Vagina (tissue), 2 donors: ENCODE measurements at regions not wholly inside any gene's neighbourhood (a gene's known extent, or its start where the extent isn't known, plus 50 kb on each side); places are given as distances from the start of the nearest gene placed in this dataset.

Experiments
- DNase-seq, 2 donors: peaks; one replicate each; pipeline ENCODE4 v3.0.0-alpha.2; 2017; ENCODE audit errors: extremely low spot score in 2 of 2
- H3K27ac ChIP-seq: fragments of 200-600 bp; sonication (generic); one replicate; pipeline ENCODE4 v1.5.1; 2019
- H3K27me3 ChIP-seq: fragments of 200-600 bp; sonication (generic); one replicate; pipeline ENCODE4 v1.5.1; 2019
- H3K36me3 ChIP-seq, 2 donors: fragments of 200-600 bp; sonication (generic); one replicate each; pipeline ENCODE4 v1.5.1; 2017 to 2019
- H3K4me1 ChIP-seq: fragments of 200-600 bp; sonication (generic); one replicate; pipeline ENCODE4 v1.5.1; 2019
- H3K4me3 ChIP-seq, 2 donors: fragments of 200-600 bp; sonication (generic); 1 replicate in 1 of 2; 2 replicates in 1 of 2; pipeline ENCODE4 v1.5.1; 2016 to 2019
- H3K9me3 ChIP-seq: fragments of 200-600 bp; sonication (generic); one replicate; pipeline ENCODE4 v1.5.1; 2019
- POLR2A ChIP-seq, 2 donors: fragments of 450-650 bp; IDR thresholded peaks; one replicate each; pipeline ENCODE4 v1.6.1; 2017; ENCODE audit warnings: antibody characterized with exemption in 2 of 2, mild to moderate bottlenecking in 2 of 2, moderate library complexity in 2 of 2
- POLR2AphosphoS5 ChIP-seq, 2 donors: sonication (generic); formaldehyde crosslinking; IDR thresholded peaks; one replicate each; pipeline ENCODE4 v1.9.0; 2017; ENCODE audit warnings: antibody characterized with exemption in 2 of 2, mild to moderate bottlenecking in 2 of 2, low read depth in 1 of 2; ENCODE audit not compliant: insufficient read depth in 1 of 2
- intact Hi-C: fragments of 100-400 bp; cut with DNase I; formaldehyde crosslinking; loops from one replicate; pipeline ENCODE4 v1.15.1; 2023
- TF ChIP-seq, protein P1 (sequence below), 3 experiments: fragments of 450-650 bp in 2 of 3; fragments of 200-600 bp in 1 of 3; sonication (generic) in 1 of 3; IDR thresholded peaks; one replicate each; pipeline ENCODE4 v1.5.1; 2017 to 2019; ENCODE audit warnings: antibody characterized with exemption in 3 of 3, mild to moderate bottlenecking in 2 of 3, moderate library complexity in 2 of 3

- TF ChIP-seq POLR2A (IDR thresholded peaks at IDR 0.05) (no peak), POLR2AphosphoS5 (IDR thresholded peaks at IDR 0.05; ENCODE audit: insufficient read depth in 1 of 2, low read depth in 1 of 2) (no peak)
- TF ChIP-seq, protein P1, sequence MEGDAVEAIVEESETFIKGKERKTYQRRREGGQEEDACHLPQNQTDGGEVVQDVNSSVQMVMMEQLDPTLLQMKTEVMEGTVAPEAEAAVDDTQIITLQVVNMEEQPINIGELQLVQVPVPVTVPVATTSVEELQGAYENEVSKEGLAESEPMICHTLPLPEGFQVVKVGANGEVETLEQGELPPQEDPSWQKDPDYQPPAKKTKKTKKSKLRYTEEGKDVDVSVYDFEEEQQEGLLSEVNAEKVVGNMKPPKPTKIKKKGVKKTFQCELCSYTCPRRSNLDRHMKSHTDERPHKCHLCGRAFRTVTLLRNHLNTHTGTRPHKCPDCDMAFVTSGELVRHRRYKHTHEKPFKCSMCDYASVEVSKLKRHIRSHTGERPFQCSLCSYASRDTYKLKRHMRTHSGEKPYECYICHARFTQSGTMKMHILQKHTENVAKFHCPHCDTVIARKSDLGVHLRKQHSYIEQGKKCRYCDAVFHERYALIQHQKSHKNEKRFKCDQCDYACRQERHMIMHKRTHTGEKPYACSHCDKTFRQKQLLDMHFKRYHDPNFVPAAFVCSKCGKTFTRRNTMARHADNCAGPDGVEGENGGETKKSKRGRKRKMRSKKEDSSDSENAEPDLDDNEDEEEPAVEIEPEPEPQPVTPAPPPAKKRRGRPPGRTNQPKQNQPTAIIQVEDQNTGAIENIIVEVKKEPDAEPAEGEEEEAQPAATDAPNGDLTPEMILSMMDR (IDR thresholded peaks at IDR 0.05), result no peak
- H3K27me3 ChIP-seq, result no peaks in the 10 kb centered on the region
- intact Hi-C loops, result no loop called here
- H3K4me1 ChIP-seq, result no peaks in the 10 kb centered on the region
- H3K36me3 ChIP-seq, result no peaks in the 10 kb centered on the region
- H3K4me3 ChIP-seq, result no peak overlapping the region
- no peaks in the 10 kb centered on the region for H3K9me3 ChIP-seq
- H3K27ac ChIP-seq, result no peak overlapping the region
- no peak for DNase-seq
These were observed 1543.9 kb downstream of the KCNT2 start for GRCh38 chr1:195064358-195064757.

- H3K27me3 ChIP-seq, result no peaks in the 10 kb centered on the region
- TF ChIP-seq POLR2A (IDR thresholded peaks at IDR 0.05) (no peak), POLR2AphosphoS5 (IDR thresholded peaks at IDR 0.05; ENCODE audit: insufficient read depth in 1 of 2, low read depth in 1 of 2) (no peak)
- TF ChIP-seq, protein P1 (IDR thresholded peaks at IDR 0.05), result no peak
- DNase-seq, result no peak
- no peaks in the 10 kb centered on the region for H3K9me3 ChIP-seq
- H3K4me1 ChIP-seq, result no peaks in the 10 kb centered on the region
- H3K36me3 ChIP-seq, result no peaks in the 10 kb centered on the region
- no peak overlapping the region for H3K4me3 ChIP-seq
- intact Hi-C loops, result no loop called here
- no peak overlapping the region for H3K27ac ChIP-seq
These were observed 1554.0 kb downstream of the KCNT2 start for GRCh38 chr1:195054217-195054687.

DNA sequence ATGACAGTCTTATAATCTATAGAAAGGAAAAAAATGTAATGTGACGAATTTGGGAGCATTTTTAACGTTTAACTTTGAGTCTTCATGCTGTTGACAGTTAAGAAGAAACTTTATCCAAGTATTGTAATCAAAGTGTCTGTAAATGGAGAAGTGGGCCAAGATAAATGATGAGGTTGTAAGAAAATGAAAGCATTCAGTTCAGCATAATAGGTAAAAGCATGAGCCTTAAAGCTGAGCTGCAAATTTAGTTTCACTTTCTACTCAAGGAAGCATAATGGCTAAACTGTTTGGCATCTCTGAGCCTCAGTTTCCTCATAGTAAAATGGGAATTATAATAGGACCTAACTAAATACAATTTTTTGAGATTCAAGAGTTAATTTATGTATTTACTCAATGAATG is 1554.8 kb downstream of the KCNT2 start:
- TF ChIP-seq POLR2A (IDR thresholded peaks at IDR 0.05), result no peak
- TF ChIP-seq, protein P1 (IDR thresholded peaks at IDR 0.05), result no peak
- TF ChIP-seq POLR2AphosphoS5 (IDR thresholded peaks at IDR 0.05; ENCODE audit: insufficient read depth in 1 of 2, low read depth in 1 of 2), result no peak
- no peaks in the 10 kb centered on the region for H3K27me3 ChIP-seq
- H3K27ac ChIP-seq, result no peak overlapping the region
- intact Hi-C loops, result no loop called here
- DNase-seq, result no peak
- no peaks in the 10 kb centered on the region for H3K36me3 ChIP-seq
- H3K4me3 ChIP-seq, result no peak overlapping the region
- H3K4me1 ChIP-seq, result no peaks in the 10 kb centered on the region
- no peaks in the 10 kb centered on the region for H3K9me3 ChIP-seq

DNA sequence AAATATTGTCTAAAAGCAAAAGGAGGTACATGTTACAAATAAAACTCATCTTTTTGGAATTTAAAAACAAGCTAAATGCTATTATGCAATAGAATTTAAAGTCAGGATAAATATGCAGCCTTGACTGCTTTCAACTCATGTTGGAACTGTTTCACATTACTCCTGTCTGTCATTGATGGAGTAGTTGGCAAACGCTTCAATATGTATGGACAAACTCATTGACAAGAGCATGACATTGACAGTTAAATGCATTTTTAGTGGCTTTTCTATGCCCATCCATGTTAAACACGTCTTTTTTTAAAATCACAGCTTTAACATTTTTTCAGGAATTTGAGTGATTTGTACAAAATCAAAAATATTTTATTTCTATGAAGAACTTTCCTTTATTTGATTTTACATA is 1560.5 kb downstream of the KCNT2 start:
- no peak overlapping the region for H3K4me3 ChIP-seq
- H3K27ac ChIP-seq, result no peak overlapping the region
- intact Hi-C loops, result no loop called here
- TF ChIP-seq POLR2AphosphoS5 (IDR thresholded peaks at IDR 0.05; ENCODE audit: insufficient read depth in 1 of 2, low read depth in 1 of 2), result no peak
- TF ChIP-seq, protein P1 (IDR thresholded peaks at IDR 0.05), result no peak
- TF ChIP-seq POLR2A (IDR thresholded peaks at IDR 0.05), result no peak
- H3K9me3 ChIP-seq, result no peaks in the 10 kb centered on the region
- no peak for DNase-seq
- no peaks in the 10 kb centered on the region for H3K4me1 ChIP-seq
- no peaks in the 10 kb centered on the region for H3K27me3 ChIP-seq
- no peaks in the 10 kb centered on the region for H3K36me3 ChIP-seq

- H3K4me3 ChIP-seq, result no peak overlapping the region
- H3K4me1 ChIP-seq, result no peaks in the 10 kb centered on the region
- H3K9me3 ChIP-seq, result no peaks in the 10 kb centered on the region
- intact Hi-C loops, result no loop called here
- no peak for DNase-seq
- H3K36me3 ChIP-seq, result no peaks in the 10 kb centered on the region
- TF ChIP-seq POLR2AphosphoS5 (IDR thresholded peaks at IDR 0.05; ENCODE audit: insufficient read depth in 1 of 2, low read depth in 1 of 2), result no peak
- TF ChIP-seq, protein P1 (IDR thresholded peaks at IDR 0.05), result no peak
- TF ChIP-seq POLR2A (IDR thresholded peaks at IDR 0.05), result no peak
- no peak overlapping the region for H3K27ac ChIP-seq
- no peaks in the 10 kb centered on the region for H3K27me3 ChIP-seq
These were observed 1563.2 kb downstream of the KCNT2 start for GRCh38 chr1:195045072-195045471.
